ENCODE measurements at regions not wholly inside any gene's neighbourhood (a gene's known extent, or its start where the extent isn't known, plus 50 kb on each side); places are given as distances from the start of the nearest gene placed in this dataset.

GRCh38 chr6:167209577-167209975, 51.8 kb upstream of the GPR31 start:
- TF ChIP-seq, protein P1, sequence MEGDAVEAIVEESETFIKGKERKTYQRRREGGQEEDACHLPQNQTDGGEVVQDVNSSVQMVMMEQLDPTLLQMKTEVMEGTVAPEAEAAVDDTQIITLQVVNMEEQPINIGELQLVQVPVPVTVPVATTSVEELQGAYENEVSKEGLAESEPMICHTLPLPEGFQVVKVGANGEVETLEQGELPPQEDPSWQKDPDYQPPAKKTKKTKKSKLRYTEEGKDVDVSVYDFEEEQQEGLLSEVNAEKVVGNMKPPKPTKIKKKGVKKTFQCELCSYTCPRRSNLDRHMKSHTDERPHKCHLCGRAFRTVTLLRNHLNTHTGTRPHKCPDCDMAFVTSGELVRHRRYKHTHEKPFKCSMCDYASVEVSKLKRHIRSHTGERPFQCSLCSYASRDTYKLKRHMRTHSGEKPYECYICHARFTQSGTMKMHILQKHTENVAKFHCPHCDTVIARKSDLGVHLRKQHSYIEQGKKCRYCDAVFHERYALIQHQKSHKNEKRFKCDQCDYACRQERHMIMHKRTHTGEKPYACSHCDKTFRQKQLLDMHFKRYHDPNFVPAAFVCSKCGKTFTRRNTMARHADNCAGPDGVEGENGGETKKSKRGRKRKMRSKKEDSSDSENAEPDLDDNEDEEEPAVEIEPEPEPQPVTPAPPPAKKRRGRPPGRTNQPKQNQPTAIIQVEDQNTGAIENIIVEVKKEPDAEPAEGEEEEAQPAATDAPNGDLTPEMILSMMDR (IDR thresholded peaks at IDR 0.05; ENCODE audit: poor library complexity): no peak
- no peak for TF ChIP-seq EZH2 (IDR thresholded peaks at IDR 0.05; ENCODE audit: borderline replicate concordance)
